Endodermal cell (in vitro differentiated cells): ENCODE measurements at regions not wholly inside any gene's neighbourhood (a gene's known extent, or its start where the extent isn't known, plus 50 kb on each side); places are given as distances from the start of the nearest gene placed in this dataset.
"Not testable (repeated sequence)": the region's sequence is repeated elsewhere in the genome, so short reads cannot be mapped to it uniquely, and the experiment has no call there.

Source experiments
- DNase-seq: peaks from one replicate; pipeline ENCODE4 v3.0.0-alpha.2; 2017
- H3K27ac ChIP-seq: 2 replicates; pipeline ENCODE4 v1.5.1; 2013; ENCODE audit warnings: mild to moderate bottlenecking, low read depth, low read length, moderate library complexity
- H3K27me3 ChIP-seq: 2 replicates; pipeline ENCODE4 v1.6.1; 2013; ENCODE audit warnings: mild to moderate bottlenecking, low read length, moderate library complexity; ENCODE audit not compliant: insufficient read depth, control insufficient read depth, poor library complexity, severe bottlenecking
- H3K36me3 ChIP-seq: 2 replicates; pipeline ENCODE4 v1.7.0; 2013; ENCODE audit warnings: mild to moderate bottlenecking, low read length, moderate library complexity; ENCODE audit not compliant: control insufficient read depth, insufficient read depth
- H3K4me1 ChIP-seq: one replicate; pipeline ENCODE4 v1.7.0; 2013; ENCODE audit warnings: low read length; ENCODE audit not compliant: control insufficient read depth, insufficient read depth
- H3K4me3 ChIP-seq: 2 replicates; pipeline ENCODE4 v1.5.1; 2013; ENCODE audit warnings: mild to moderate bottlenecking, low read length, moderate library complexity
- H3K9ac ChIP-seq: 2 replicates; pipeline ENCODE4 v1.6.1; 2013; ENCODE audit warnings: mild to moderate bottlenecking, low read length, moderate library complexity; ENCODE audit not compliant: poor library complexity, severe bottlenecking; ENCODE audit errors: extremely low read depth
- H3K9me3 ChIP-seq: 2 replicates; pipeline ENCODE4 v1.6.1; 2013; ENCODE audit warnings: mild to moderate bottlenecking, low read length, moderate library complexity; ENCODE audit not compliant: control insufficient read depth
- H3K27ac Mint-ChIP-seq: 2 replicates; pipeline ENCODE4 v1.8.0; 2020; ENCODE audit warnings: mixed read lengths
- H3K27me3 Mint-ChIP-seq: 2 replicates; pipeline ENCODE4 v1.8.0; 2021; ENCODE audit warnings: mild to moderate bottlenecking, mixed read lengths; ENCODE audit not compliant: insufficient read depth
- H3K36me3 Mint-ChIP-seq: 2 replicates; pipeline ENCODE4 v1.8.0; 2020; ENCODE audit warnings: low read depth, mixed read lengths
- H3K4me1 Mint-ChIP-seq: 2 replicates; pipeline ENCODE4 v1.8.0; 2020; ENCODE audit warnings: mixed read lengths
- H3K4me3 Mint-ChIP-seq: 2 replicates; pipeline ENCODE4 v1.8.0; 2020; ENCODE audit warnings: mild to moderate bottlenecking, moderate library complexity, mixed read lengths
- H3K9me3 Mint-ChIP-seq: 2 replicates; pipeline ENCODE4 v1.8.0; 2020; ENCODE audit warnings: mild to moderate bottlenecking, mixed read lengths
- WGBS, 2 experiments: methylation state at CpG; one replicate each; pipeline versions ENCODE4 v1.1.5 to v1.1.7; 2013; ENCODE audit warnings: missing lambda C conversion rate in 2 of 2, mixed read lengths in 1 of 2; ENCODE audit not compliant: insufficient coverage in 1 of 2, insufficient read length in 1 of 2; 5-methylcytosine and 5-hydroxymethylcytosine counted together
- TF ChIP-seq, protein P1 (sequence below): fragments of 200-600 bp; sonication (generic); conservative IDR thresholded peaks from 2 replicates; pipeline ENCODE4 v1.5.0; 2021; ENCODE audit warnings: antibody characterized with exemption, mild to moderate bottlenecking

DNA sequence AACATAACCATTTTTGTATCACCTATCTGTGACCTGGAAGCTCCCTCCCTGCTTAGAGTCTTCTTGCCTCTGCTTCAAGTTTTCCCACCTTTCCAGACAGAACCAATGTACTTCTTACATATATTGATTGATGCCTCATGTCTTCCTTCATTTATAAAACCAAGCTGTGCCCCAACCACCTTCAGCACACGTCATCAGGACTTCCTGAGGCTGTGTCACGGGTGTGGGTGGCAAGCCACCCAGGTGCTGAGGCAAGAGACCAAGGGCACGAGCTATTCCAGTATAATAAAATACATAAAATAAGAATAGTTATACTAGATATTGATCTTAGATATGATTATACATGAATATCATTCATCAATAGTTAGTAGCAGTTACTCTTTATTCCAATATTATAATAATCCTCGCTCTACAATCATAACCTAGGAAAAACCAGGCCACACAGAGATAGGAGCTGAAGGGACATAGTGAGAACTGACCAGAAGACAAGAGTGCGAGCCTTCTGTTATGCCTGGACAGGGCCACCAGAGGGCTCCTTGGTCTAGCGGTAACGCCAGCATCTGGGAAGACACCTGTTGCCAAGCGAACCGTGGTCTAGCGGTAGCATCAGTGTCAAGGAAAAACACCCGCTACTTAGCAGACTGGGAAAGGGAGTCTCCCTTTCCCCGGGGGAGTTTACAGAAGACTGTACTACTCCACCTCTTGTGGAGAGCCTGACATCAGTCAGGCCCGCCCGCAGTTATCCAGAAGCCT, 180.2 kb upstream of the ERCC4 start:
- peaks cover 16% of the 10 kb centered on the region for H3K9me3 ChIP-seq
- 85 to 93% methylated on average over 7 to 13 of the region's 14 CpGs for WGBS, 2 experiments
- H3K27me3 ChIP-seq, H3K36me3 ChIP-seq, H3K4me1 ChIP-seq, H3K4me1 Mint-ChIP-seq, H3K4me3 Mint-ChIP-seq, DNase-seq, H3K36me3 Mint-ChIP-seq, H3K4me3 ChIP-seq, H3K27ac Mint-ChIP-seq, H3K27ac ChIP-seq, H3K27me3 Mint-ChIP-seq, H3K9ac ChIP-seq: not testable (repeated sequence)
- peaks cover 22% of the 10 kb centered on the region for H3K9me3 Mint-ChIP-seq
- TF ChIP-seq, protein P1, sequence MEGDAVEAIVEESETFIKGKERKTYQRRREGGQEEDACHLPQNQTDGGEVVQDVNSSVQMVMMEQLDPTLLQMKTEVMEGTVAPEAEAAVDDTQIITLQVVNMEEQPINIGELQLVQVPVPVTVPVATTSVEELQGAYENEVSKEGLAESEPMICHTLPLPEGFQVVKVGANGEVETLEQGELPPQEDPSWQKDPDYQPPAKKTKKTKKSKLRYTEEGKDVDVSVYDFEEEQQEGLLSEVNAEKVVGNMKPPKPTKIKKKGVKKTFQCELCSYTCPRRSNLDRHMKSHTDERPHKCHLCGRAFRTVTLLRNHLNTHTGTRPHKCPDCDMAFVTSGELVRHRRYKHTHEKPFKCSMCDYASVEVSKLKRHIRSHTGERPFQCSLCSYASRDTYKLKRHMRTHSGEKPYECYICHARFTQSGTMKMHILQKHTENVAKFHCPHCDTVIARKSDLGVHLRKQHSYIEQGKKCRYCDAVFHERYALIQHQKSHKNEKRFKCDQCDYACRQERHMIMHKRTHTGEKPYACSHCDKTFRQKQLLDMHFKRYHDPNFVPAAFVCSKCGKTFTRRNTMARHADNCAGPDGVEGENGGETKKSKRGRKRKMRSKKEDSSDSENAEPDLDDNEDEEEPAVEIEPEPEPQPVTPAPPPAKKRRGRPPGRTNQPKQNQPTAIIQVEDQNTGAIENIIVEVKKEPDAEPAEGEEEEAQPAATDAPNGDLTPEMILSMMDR = peak; percentile 60

DNA sequence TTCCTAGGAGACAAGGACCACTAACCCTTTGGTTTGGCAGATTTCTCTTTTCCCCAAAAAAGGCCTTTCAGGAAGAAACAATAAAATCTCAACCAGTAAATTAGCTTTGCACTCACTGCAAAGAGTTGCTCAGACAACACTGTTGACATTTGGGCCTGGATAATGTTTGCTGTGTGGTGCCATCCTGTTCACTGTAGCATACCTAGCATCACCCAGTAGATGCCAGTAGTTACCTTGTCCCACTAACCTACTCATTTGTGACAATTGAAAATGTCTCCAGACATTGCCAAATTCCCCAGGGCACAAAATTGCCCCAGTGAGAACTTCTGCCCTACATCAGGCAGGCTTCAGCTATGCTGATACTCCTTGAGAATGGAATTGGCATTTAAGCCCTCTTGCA, 177.0 kb upstream of the ERCC4 start:
- Histone ChIP-seq H3K27me3 (no peaks in the 10 kb centered on the region), H3K4me3 (no peak overlapping the region), H3K9ac (no peak overlapping the region), H3K27ac (no peak overlapping the region), H3K9me3 (peaks cover 16% of the 10 kb centered on the region), H3K36me3 (no peaks in the 10 kb centered on the region), H3K4me1 (no peaks in the 10 kb centered on the region)
- H3K9me3 Mint-ChIP-seq = peaks cover 25% of the 10 kb centered on the region
- TF ChIP-seq, protein P1 = no peak
- H3K27ac Mint-ChIP-seq = no peak overlapping the region
- H3K4me1 Mint-ChIP-seq = no peaks in the 10 kb centered on the region
- no peak for DNase-seq
- peaks cover 4% of the 10 kb centered on the region for H3K27me3 Mint-ChIP-seq
- no peaks in the 10 kb centered on the region for H3K36me3 Mint-ChIP-seq
- no peak overlapping the region for H3K4me3 Mint-ChIP-seq

DNA sequence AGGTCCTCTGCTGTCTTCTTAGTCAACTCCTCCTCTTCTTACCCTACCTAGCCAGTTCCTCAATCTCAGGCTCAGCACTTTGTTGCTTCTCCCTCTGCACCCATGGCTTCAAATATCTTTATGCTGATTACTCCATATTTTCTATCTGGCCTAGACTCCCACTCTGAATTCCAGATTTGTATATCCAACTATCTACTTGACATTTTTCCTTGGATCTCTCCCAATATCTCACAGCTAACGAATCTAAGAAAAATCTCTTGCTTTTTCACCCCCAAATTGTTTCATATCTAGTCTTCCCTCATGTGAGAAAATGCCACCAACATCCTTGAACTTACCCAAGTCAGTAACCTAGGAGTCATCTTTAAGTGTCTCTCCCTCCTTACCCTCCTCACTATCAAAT, 176.4 kb upstream of the ERCC4 start:
- Histone ChIP-seq H3K9me3 (peaks cover 16% of the 10 kb centered on the region), H3K4me3 (no peak overlapping the region), H3K4me1 (no peaks in the 10 kb centered on the region), H3K27ac (no peak overlapping the region), H3K9ac (no peak overlapping the region), H3K36me3 (no peaks in the 10 kb centered on the region), H3K27me3 (no peaks in the 10 kb centered on the region)
- Mint-ChIP-seq H3K36me3 (no peaks in the 10 kb centered on the region), H3K4me3 (no peak overlapping the region), H3K4me1 (no peaks in the 10 kb centered on the region), H3K27me3 (peaks cover 5% of the 10 kb centered on the region), H3K9me3 (peaks cover 25% of the 10 kb centered on the region), H3K27ac (no peak overlapping the region)
- WGBS, 2 experiments = 84 to 100% methylated on average over 1 of the region's 1 CpG
- TF ChIP-seq, protein P1 = no peak
- DNase-seq = no peak
